NCI-H510A (cell line): ENCODE measurements at regions not wholly inside any gene's neighbourhood (a gene's known extent, or its start where the extent isn't known, plus 50 kb on each side); places are given as distances from the start of the nearest gene placed in this dataset.

Source experiments
- DNase-seq: peaks from one replicate; lab custom pipeline; 2025; lab: John Stamatoyannopoulos, UW

DNA sequence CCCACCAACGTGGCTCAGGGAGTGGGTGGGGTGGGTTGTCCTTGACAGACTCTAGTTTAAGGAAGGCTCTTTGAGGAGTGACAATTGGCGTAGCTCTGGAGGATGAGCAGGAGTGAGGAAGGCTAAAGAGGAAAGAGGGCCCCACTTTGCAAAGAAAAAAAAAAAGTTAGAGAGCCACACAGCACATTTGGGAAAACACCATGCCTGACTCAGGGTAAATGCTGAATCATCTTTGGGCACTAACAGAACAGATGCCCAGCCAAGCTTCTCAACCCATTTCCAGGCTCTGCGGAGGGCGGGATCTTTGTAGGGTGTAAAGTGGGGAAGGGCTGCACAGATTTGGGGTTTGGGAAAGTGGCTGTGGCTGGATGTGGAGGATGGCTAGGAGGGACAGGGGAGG is 179.1 kb upstream of the RGMA start:
- DNase-seq, result no peak

DNA sequence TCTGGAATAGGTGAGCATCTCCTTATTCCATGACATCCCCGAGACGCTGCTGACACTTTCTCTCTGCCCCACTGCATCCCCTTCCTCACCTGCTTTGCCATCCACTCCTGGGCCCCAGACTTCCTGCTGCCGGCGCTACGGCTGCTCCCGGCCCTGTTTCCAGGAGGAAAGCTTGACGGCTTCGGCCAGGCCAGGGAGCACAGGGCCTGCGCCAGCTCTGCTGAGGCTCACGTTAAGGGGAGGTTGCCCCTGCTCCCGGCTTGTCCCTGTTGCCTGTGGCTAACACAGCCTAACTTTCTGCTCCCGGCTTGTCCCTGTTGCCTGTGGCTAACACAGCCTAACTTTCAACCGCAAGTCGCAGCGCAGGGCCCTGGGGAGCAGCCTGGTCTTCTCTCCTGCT is 177.3 kb upstream of the RGMA start:
- no peak for DNase-seq

DNA sequence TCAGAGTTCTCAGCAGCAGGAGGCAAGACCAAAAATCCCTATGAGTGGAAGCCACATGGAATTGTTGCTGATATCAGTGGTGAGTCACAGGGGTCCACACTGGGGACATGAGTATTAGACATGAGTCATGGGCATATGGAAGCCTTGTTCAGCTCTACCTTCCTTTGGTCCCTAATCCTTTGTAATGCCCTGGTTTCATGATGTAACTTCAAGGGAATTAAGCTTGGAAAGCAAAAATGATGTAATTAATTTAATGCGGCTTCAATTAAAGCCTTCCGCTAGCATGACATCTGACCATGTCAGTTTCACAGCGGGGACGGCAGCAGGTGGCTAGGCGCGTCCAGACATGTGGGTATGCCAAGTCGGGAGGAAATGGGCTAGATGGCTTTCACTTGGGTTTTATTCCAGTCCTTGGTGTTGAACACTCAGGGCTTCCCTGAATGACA is 176.1 kb upstream of the RGMA start:
- peak; percentile 7 for DNase-seq

DNA sequence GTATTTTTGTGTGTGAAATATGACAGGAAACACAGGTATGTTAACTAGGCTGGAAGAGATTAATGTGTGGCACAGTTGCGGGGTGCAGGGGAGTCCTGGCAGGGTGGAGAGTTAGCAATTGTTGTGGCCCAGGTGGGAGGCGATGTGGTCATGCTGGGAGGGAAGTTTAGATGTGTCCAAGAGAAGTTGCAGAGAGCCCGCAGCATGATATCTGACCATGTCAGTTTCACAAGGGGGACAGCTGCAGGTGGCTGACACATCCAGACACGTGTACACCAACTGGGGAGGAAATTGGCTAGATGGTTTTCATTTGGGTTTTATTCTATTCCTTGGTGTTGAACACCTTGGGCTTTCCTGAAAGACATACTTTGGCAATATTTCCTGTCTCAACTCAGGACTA is 172.8 kb upstream of the RGMA start:
- DNase-seq, result no peak

- DNase-seq, result no peak
These were observed 168.9 kb upstream of the RGMA start for GRCh38 chr15:93257920-93258319.

DNA sequence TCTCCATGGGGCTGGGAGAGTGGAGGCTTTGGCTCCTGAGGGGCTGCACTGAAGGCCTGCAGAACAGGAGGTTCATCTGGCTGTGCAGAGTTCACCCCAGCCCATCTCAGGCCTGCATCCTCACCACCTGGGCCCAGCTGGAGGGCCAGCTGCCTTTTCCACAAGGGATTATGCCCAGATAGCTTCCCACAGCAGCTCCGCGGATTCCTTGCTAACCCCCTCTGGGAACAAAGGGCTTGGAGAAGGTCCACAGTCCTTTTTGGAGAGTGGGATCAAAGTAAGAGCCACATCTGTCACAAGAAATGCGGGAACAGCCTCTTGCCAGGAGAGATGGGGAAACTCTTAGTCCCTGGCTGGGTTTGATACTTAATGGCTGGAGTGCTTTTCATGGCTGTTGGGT is 164.7 kb upstream of the RGMA start:
- DNase-seq, result no peak

DNA sequence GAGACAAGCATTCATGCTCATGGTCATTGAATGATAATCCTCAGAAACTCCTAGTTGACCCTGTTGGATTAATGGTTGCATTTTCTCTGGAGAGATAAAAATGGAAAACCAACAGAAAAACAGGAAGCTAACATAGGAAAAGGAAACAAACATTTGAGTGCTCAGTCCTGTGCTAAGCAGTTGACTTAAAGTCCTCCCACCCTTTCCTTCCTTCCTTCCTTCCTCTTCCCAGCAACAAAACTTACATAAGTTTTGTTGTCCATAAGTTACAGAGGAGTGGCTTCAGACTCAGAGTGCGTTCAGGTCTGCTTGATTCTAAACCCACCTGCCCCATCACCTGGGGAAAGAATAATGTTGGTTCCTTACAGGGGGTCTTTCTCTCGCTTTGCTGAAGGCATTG is 163.8 kb upstream of the RGMA start:
- DNase-seq, result no peak

- DNase-seq, result no peak
These were observed 161.9 kb upstream of the RGMA start for GRCh38 chr15:93250950-93251349.

DNA sequence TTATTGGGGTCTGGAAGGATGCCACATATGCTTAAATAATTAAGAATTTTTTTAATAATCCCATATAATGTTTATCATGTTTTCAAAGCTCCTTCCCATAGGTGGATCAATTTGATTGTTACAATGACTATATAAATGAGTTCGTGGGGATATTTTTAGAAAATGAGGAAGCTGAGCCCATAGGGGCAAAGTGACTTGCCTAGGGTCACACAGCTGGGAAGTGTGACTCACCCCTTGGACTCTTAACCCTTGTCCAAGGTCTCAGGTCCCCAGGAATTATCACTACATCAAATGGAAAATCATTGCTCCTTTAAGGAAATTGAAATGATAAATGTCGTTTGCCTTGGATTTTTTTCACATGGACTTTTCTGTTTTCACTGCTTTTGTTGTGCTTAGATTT is 161.2 kb upstream of the RGMA start:
- no peak for DNase-seq

GRCh38 chr15:93249623-93250022 is 160.6 kb upstream of the RGMA start:
- no peak for DNase-seq

GRCh38 chr15:93247466-93248121 is 158.6 kb upstream of the RGMA start:
- DNase-seq, result no peak

- no peak for DNase-seq
These were observed 157.5 kb upstream of the RGMA start for GRCh38 chr15:93246266-93247242.

- no peak for DNase-seq
These were observed 156.6 kb upstream of the RGMA start for GRCh38 chr15:93245661-93246042.

DNA sequence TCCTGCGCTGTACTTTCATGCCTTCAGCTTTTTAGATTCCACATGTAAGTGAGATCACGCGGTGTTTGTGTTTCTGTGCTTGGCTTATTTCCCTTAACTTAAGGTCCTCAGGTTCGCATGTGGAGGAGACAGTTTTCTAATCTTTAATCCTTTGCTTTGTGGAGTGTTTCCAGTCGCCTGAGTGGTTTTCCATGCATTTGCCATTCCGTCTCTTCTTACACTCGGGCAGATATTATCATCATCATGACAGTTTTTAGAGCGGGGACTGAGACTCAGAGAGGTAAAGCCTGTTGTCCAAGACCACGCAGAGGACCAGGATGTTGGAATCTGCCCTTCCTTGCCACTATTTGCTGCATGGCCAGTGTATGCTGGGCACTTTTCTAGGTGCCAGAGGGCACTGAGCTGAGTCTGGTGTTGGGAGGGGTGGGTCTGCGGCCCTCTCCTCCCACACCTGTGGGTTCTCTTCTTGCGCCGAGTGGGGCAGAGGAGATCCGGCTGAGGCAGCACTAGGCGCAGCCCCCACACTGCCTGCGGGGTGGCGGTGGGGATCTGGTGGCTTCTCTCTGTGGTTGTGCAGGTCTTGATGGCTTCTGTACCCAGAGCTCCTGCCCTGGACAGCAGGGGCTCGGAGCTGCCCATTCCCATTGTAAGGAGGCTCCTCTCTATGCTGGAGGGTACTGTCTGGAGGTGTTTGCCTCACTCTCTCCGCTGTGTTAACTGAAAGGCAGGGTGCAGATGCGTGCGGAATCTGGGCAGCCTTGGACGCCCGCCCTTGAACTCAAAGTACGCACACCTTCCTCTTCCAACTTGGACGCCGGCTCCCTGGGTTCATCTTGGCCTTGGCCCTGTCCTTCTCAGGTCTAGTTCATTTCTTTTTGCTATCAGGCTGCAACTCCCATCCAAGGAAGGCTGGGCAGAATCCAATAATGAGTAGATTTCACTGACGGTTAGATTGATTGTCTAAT is 156.0 kb upstream of the RGMA start:
- DNase-seq, result no peak

DNA sequence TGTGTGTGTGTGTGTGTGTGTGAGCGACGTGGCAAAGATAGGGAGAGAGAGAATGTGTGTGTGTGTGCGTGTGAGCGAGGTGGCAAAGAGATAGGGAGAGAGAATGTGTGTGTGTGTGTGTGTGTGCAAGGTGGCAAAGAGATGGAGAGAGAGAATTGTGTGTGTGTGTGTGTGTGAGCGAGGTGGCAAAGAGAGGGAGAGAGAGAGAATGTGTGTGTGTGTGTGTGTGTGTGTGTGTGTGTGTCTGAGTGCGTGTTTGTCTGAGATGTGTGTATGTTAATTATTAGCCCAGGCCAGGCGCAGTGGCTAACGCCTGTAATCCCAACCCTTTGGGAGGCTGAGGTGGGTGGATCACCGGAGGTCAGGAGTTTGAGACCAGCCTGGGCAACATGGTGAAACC is 154.6 kb upstream of the RGMA start:
- DNase-seq, result no peak

DNA sequence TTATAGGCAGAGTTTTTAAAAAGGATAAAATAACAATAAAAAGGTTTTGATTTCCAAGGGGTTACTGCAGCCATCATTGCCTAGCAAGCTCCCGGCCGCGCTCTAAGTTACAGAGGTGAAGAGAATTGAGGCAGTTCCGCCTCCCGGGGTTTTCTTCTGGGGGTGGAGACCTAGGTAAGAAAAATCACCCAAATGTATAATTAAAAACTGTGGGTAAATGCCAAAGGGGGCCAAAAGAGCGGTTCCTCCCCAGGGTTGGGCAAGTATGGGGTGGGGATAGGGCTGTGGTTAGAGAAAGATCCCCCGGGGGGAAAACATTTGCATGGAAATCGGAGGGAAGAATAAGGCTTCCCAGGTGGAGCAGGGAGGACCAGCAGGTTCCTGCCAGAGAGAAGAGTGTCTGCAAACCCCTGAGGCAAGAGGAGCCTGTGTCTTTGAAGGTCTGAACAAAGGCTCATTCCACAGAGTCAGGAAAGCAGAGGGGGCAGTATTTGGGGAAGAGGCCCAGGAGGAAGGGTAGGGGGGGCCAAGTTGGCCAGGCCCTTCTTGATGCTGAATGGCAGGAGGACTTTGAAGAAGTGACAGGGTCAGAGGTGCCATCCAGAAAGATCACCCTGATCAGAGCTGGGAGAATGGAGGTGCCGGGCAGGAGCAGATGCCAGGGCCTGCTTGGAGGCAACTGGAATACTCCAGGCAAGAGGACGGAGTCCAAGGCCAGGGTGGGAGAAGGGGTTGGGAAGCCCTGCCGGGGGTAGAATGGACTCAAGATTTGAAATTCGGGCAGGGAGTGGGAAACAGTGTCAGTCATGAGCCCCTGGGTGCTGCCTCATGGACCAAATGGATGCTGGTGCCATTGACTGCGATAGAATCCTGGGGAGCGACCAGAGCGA is 152.9 kb upstream of the RGMA start:
- no peak for DNase-seq

GRCh38 chr15:93239993-93240392 is 151.0 kb upstream of the RGMA start:
- DNase-seq, result no peak

DNA sequence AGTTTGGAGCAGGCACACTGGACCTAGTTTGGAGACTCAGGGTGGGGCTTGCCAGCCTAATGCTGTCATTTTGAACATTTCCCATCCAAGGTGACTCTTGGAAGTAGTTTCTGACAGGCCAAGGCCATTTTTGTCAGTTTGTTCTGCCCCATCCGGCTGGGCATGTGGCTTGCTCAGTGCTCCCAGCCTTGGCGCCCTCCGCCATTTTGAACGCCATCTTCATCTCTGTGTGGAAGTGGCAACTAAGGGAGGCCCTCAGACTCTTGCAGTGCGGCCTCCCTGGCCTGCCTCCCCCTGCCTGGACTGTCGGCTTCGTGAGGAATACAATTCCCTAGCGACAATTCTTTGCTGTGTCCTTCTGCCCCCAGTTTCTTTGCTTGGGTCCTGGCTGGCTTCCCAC is 150.6 kb upstream of the RGMA start:
- no peak for DNase-seq

- DNase-seq, result no peak
These were observed 149.6 kb upstream of the RGMA start for GRCh38 chr15:93238641-93239040.

GRCh38 chr15:93235926-93236780 is 147.1 kb upstream of the RGMA start:
- no peak for DNase-seq
